GM10266 (cell line): ENCODE measurements at regions not wholly inside any gene's neighbourhood (a gene's known extent, or its start where the extent isn't known, plus 50 kb on each side); places are given as distances from the start of the nearest gene placed in this dataset.
"Not testable (repeated sequence)": the region's sequence is repeated elsewhere in the genome, so short reads cannot be mapped to it uniquely, and the experiment has no call there.

ENCODE experiments used
- DNase-seq: peaks from one replicate; pipeline ENCODE4 v3.0.0; 2012; ENCODE audit errors: extremely low spot score
- CTCF ChIP-seq: IDR thresholded peaks from 2 replicates; pipeline ENCODE4 v1.5.1; 2012; ENCODE audit warnings: mild to moderate bottlenecking, low read depth; ENCODE audit not compliant: control insufficient read depth, insufficient read depth; ENCODE audit errors: missing control alignments

DNA sequence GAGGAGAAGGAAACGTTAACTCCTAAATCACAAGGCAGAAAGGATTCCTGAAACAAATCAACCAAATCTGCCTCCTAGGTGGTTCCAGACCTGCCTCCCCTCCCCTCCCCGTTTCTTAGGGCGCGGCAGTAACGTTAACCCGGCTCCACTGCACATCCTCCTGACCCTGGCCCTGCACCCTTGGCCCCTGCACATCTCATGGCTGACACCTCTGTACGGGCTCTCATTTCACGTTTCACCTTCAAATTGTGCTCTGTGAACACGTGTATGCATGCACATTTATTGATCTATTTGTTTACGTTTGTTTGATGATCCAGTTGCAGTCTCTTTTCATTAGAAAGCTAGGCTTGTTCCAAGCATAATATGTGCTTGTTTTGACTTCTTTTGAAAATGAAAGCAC, 358.1 kb downstream of the ADGRD1 start:
- TF ChIP-seq CTCF, result no peak
- DNase-seq, result no peak

DNA sequence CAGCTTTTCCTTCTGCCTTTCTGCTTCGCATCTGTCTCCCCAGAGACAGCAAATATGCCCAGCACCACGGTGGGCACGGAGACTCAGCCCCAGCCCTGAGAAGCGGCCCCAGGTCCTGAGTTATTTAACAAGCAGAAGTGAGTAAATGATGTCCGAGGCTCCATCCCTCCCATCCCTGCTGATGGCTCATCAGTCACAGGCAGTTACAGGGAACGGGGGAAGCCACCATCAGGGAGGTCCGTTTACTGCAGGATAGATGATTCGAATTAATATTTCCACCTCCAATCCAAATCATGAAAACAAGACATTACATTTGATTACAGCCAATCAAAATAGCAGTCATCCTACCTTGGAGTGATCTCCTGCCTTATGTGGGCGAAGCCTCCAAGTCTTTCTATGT, 358.7 kb downstream of the ADGRD1 start:
- not testable (repeated sequence) for DNase-seq

DNA sequence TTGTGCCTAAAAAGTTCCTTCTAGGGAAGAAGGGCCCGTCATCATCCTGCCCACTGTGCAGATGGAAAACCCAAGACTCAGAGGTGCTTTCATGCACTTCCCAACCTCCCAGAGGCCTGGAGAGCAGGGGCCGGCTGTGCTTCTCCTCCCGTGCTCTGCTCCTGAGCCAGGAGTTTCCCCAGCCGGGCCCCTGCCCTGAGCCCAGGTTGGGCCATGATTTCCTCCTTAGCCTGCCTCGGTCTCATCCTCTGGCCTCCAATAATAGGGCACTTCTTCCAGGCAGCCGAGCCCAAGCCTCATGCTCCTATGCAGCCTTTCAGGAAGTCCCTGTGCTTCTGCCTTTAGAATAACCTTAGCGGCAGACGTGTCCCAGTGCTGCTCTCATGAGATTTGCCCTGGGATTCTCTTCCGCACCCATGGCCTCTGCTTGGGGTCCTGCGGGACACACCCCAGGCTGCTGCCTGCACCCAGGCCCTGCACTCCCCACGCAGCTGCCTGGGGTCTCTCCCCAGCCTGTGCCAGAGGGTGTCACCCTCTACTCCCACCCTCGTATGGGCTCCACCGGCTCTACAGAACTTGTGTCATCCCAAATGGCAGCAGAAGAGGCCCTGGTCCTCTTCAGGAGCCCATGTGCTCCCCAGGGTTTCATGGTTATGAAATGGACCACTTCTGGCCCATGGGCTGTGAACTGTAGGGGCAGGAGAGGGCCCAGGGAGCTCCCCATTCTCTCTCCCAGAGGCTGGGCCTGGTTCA, 359.3 kb downstream of the ADGRD1 start:
- TF ChIP-seq CTCF, result no peak
- no peak for DNase-seq

DNA sequence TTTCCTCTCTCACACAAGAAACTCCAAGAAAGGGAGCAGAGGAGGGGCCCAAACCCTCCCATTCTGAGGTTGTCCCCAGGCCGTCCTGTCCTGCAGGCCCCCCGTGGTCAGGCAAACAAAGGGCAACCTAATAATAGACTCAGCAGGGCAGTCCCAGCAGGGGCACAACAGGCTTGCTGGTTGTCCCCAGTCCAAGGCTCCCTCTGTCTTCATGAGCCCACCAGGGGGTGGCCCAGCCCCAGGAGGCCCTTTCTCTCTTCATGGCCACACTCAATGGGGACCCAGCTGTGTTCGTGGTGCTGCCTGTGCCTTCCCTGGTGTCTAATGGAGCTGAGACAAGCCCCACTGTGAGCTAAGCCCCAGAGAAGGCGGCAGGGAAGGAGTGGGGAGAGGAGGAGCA, 359.9 kb downstream of the ADGRD1 start:
- no peak for TF ChIP-seq CTCF
- no peak for DNase-seq

GRCh38 chr12:131314524-131315090, 360.9 kb downstream of the ADGRD1 start:
- DNase-seq, result no peak
- no peak for TF ChIP-seq CTCF

GRCh38 chr12:131315601-131316000, 361.9 kb downstream of the ADGRD1 start:
- DNase-seq, result no peak
- TF ChIP-seq CTCF, result no peak

GRCh38 chr12:131316388-131316787, 362.7 kb downstream of the ADGRD1 start:
- TF ChIP-seq CTCF, result no peak
- DNase-seq, result no peak
